Progenitor cell of endocrine pancreas (in vitro differentiated cells): ENCODE measurements at regions not wholly inside any gene's neighbourhood (a gene's known extent, or its start where the extent isn't known, plus 50 kb on each side); places are given as distances from the start of the nearest gene placed in this dataset.

Experiments
- DNase-seq: peaks from one replicate; pipeline ENCODE4 v3.0.0; 2021; ENCODE audit warnings: low spot score; ENCODE audit not compliant: unreplicated experiment
- H3K27ac Mint-ChIP-seq: 2 replicates; pipeline ENCODE4 v1.8.0; 2021; ENCODE audit warnings: mild to moderate bottlenecking, moderate library complexity, mixed read lengths
- H3K27me3 Mint-ChIP-seq: 2 replicates; pipeline ENCODE4 v1.8.0; 2021; ENCODE audit warnings: mixed read lengths
- H3K36me3 Mint-ChIP-seq: 2 replicates; pipeline ENCODE4 v1.8.0; 2022; ENCODE audit warnings: mixed read lengths; ENCODE audit not compliant: insufficient read depth
- H3K4me1 Mint-ChIP-seq: 2 replicates; pipeline ENCODE4 v1.8.0; 2021; ENCODE audit warnings: low read depth, mixed read lengths
- H3K4me3 Mint-ChIP-seq: 2 replicates; pipeline ENCODE4 v1.8.0; 2021; ENCODE audit warnings: low read depth, mild to moderate bottlenecking, moderate library complexity, mixed read lengths
- H3K9me3 Mint-ChIP-seq: 2 replicates; pipeline ENCODE4 v1.8.0; 2021; ENCODE audit warnings: low read depth, mixed read lengths
- TF ChIP-seq, protein P1 (sequence below): fragments of 200-600 bp; sonication (generic); IDR thresholded peaks from one replicate; pipeline ENCODE4 v1.5.0; 2021; ENCODE audit warnings: antibody characterized with exemption, mild to moderate bottlenecking; ENCODE audit not compliant: unreplicated experiment

GRCh38 chr6:76439811-76440210 lies 367.3 kb upstream of the IMPG1 start:
- TF ChIP-seq, protein P1, sequence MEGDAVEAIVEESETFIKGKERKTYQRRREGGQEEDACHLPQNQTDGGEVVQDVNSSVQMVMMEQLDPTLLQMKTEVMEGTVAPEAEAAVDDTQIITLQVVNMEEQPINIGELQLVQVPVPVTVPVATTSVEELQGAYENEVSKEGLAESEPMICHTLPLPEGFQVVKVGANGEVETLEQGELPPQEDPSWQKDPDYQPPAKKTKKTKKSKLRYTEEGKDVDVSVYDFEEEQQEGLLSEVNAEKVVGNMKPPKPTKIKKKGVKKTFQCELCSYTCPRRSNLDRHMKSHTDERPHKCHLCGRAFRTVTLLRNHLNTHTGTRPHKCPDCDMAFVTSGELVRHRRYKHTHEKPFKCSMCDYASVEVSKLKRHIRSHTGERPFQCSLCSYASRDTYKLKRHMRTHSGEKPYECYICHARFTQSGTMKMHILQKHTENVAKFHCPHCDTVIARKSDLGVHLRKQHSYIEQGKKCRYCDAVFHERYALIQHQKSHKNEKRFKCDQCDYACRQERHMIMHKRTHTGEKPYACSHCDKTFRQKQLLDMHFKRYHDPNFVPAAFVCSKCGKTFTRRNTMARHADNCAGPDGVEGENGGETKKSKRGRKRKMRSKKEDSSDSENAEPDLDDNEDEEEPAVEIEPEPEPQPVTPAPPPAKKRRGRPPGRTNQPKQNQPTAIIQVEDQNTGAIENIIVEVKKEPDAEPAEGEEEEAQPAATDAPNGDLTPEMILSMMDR: no peak
- Mint-ChIP-seq H3K27ac (no peak overlapping the region), H3K9me3 (no peaks in the 10 kb centered on the region), H3K4me3 (no peak overlapping the region), H3K4me1 (peaks cover 13% of the 10 kb centered on the region), H3K27me3 (peaks cover 2% of the 10 kb centered on the region), H3K36me3 (no peaks in the 10 kb centered on the region)
- no peak for DNase-seq

- H3K4me1 Mint-ChIP-seq: peaks cover 15% of the 10 kb centered on the region
- DNase-seq: no peak
- H3K27ac Mint-ChIP-seq: no peak overlapping the region
- no peak overlapping the region for H3K4me3 Mint-ChIP-seq
- H3K27me3 Mint-ChIP-seq: peaks cover 2% of the 10 kb centered on the region
- no peaks in the 10 kb centered on the region for H3K36me3 Mint-ChIP-seq
- TF ChIP-seq, protein P1: no peak
- H3K9me3 Mint-ChIP-seq: no peaks in the 10 kb centered on the region
Measured at GRCh38 chr6:76438768-76439167, 366.3 kb upstream of the IMPG1 start.

- DNase-seq: no peak
- Mint-ChIP-seq H3K27me3 (peaks cover 2% of the 10 kb centered on the region), H3K4me3 (no peak overlapping the region), H3K9me3 (no peaks in the 10 kb centered on the region), H3K27ac (no peak overlapping the region), H3K4me1 (peaks cover 3% of the 10 kb centered on the region), H3K36me3 (no peaks in the 10 kb centered on the region)
- TF ChIP-seq, protein P1: no peak
Measured at GRCh38 chr6:76435174-76435573, 362.7 kb upstream of the IMPG1 start.

- Mint-ChIP-seq H3K4me3 (no peak overlapping the region), H3K9me3 (no peaks in the 10 kb centered on the region), H3K36me3 (no peaks in the 10 kb centered on the region), H3K27me3 (no peaks in the 10 kb centered on the region), H3K4me1 (peaks cover 17% of the 10 kb centered on the region), H3K27ac (no peak overlapping the region)
- no peak for DNase-seq
- TF ChIP-seq, protein P1: no peak
Measured at GRCh38 chr6:76422511-76423213, 350.2 kb upstream of the IMPG1 start.

DNA sequence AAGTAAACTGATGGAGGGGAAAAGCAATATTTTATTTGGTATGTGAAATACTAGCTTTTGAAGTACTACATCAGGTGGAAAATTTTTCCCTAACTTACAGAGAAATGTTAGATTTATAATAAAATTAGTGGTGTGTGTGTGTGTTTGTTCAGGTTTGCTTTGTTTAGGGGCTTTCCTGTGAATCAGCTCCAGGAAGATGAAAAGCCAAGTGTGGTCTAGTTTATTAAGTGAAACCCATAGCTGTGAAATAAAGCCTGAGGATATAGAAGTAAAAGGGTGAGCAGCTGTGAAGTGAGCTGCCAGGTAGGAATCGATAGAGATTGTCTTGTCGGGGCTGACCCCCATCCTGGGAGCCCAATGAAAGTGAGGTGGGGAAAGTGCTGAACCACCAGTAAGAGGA lies 347.6 kb upstream of the IMPG1 start:
- no peak overlapping the region for H3K27ac Mint-ChIP-seq
- TF ChIP-seq, protein P1: no peak
- peaks cover 33% of the 10 kb centered on the region for H3K4me1 Mint-ChIP-seq

More for the DNA sequence above, 347.6 kb upstream of the IMPG1 start:
- Mint-ChIP-seq H3K4me3 (no peak overlapping the region), H3K27me3 (no peaks in the 10 kb centered on the region), H3K9me3 (no peaks in the 10 kb centered on the region), H3K36me3 (no peaks in the 10 kb centered on the region)
- DNase-seq: no peak
